Superior temporal gyrus (tissue), 1 donor: ENCODE measurements at regions not wholly inside any gene's neighbourhood (a gene's known extent, or its start where the extent isn't known, plus 50 kb on each side); places are given as distances from the start of the nearest gene placed in this dataset.
"Not testable (repeated sequence)": the region's sequence is repeated elsewhere in the genome, so short reads cannot be mapped to it uniquely, and the experiment has no call there.

Experiments
- DNase-seq: peaks from one replicate; pipeline ENCODE4 v3.0.0-alpha.2; 2016; ENCODE audit errors: extremely low spot score

GRCh38 chr9:81814401-81814793 is 113.8 kb upstream of the SPATA31D4 start:
- DNase-seq = no peak

DNA sequence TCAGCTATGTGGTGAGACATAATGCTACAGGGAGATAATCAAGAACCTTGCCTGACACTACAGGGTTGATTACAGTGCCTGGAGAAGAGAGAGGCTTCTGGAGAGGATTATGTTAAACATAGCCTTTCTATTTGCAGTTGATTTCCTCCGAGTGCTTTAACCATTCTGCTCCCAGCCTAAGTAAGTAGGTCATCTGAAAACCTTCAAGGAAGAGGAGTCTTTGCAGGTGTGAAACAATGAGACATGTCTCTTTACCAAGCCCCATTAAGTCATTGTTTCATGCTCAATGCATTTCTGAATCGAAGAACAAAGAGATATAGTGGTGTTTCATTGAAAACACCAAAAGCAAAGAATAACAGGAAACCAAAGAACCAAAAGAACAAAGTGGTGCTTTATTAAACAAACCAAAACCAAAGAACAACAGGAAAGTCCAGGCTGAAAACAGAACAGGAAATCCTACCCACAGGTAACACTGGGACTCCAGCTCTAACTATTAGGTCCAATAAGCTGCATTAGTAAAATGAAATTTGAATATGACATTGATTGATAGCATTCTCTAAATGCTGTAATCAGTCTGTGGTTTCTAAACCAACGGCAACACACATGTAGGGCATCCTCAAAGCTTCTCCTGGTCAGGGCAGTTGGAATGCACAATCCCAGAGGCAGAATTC is 113.3 kb upstream of the SPATA31D4 start:
- no peak for DNase-seq

DNA sequence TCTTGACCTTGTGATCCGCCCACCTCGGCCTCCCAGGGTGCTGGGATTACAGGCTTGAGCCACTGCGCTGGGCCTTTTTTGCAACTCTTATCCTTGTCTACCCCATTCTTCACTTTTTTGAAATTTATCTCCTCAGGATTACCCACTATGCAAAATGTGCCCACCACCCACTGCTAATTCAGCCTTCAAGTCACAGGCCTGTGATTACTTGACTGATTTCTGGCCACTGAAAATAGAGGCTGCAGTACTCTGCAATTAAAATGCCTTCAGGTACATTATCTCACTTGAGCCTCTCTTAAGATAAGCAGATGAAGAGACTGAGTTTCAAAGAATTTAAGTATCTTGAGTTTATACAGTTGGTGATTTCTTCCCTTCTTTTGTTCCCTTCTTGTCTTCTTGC is 112.4 kb upstream of the SPATA31D4 start:
- no peak for DNase-seq

DNA sequence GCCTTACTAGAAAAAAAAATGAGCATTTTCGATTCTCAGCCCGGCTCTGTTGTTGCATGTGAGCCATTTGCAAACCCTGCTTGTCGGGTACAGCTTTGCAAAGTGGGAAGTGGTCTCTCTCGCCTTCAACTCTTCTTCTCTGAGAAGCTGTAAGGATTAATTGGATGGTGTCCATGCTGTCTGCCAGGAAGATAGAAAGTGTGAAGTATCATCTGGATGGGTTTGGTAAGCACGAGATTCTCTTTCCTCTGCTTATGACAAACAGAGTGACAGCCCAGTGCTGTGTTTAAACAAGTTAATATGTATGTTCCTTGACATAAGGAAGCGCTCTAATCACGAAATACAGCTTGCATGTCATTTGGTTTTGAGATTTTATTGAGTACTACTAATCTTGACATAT is 109.1 kb upstream of the SPATA31D4 start:
- no peak for DNase-seq

- no peak for DNase-seq
Observed at GRCh38 chr9:81819859-81820546, 108.2 kb upstream of the SPATA31D4 start.

- no peak for DNase-seq
Observed at GRCh38 chr9:81822301-81822865, 105.8 kb upstream of the SPATA31D4 start.

- DNase-seq = no peak
Observed at GRCh38 chr9:81822967-81823366, 105.3 kb upstream of the SPATA31D4 start.

DNA sequence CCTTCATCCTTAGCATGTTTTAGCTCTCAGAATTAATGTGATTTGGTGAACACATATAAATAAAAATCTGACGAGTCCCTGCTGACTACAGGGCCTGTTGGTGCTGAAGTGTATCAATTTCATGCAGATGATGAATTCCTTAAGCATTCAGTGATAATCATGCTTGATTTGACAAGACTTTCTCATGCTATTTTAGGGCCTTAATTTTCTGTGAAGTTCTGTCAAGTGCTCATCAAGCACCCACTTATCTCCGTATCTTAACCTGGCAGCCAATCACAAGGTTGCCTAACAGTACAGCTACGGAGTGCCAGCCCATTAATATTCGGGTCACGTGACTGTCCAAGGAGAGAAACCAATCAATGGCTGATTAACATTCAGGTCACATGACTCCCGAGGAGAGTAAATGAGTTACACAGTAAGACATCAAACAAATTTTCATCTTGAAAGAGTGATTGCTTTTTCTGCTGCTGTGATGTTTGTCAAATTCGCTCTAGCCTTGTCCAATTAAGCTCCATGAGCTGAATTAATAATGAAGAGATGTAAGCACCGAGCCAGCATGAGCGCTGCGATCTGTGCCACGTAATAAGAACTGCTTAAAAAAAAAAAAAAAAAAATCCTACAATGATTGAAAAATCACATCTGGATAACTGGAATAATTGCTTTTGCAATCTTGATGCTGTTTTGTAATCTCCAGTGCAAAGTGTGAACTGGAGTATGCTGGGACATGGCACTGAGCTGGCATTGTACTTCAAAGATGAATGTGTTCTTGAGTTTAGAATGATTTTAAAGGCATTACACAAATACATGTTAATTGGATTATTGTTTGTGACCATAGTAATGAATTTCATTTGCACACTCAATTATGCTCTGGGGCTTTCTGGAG is 104.3 kb upstream of the SPATA31D4 start:
- peak; percentile 70 for DNase-seq

- no peak for DNase-seq
Observed at GRCh38 chr9:81824802-81825730, 103.2 kb upstream of the SPATA31D4 start.

GRCh38 chr9:81825846-81826516 is 102.2 kb upstream of the SPATA31D4 start:
- no peak for DNase-seq

DNA sequence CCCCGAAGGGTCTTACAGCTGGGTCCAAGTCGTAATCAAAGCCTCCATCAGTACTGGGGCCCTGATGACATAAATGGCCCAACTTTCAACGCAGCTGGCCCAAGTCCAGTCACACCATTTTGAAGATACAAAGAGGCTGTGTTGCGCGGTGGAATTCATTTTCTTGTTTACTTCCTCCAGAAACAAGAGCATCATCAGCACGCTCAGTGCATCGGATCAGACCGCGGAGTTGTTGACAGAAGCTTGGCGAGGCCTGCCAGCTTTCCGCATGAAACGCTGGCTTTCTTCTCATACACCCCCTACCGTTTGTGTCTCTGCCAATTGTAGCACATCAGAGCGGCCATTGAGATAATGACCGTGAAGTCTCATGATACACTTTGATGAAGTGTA is 101.7 kb upstream of the SPATA31D4 start:
- DNase-seq = peak; percentile 98

DNA sequence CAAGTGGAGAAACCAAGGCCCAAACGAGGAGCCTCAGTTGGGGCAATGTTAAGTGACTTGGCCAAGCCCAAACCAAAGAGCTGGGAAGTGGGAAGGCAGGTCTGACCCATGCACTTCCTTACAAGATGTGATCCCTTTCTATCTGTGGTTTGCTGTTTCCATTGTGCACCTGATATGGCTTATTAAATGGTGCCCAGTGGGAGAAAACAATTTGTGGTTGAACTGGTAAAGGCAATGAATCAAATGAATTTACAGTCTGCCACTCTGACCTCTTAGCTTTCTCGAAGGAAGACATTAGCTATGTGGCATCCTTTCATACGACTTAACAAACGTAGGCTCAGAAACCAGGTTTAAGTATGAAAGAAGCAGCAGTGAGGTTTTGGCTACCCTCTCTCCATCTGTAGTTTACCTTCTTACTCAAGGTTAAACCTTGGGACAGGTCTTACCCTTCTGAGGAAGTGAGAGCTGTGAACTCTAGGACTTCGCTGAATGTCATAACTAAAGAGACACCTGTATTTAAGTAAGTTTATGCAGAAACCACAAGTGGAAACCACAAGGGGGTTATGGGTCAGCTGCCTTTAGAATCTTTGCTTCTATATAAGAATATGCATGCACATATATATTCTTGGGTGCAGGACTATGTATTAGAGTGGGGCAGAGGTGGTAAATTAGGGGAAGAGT is 100.5 kb upstream of the SPATA31D4 start:
- DNase-seq = no peak

GRCh38 chr9:81829195-81829882 is 98.9 kb upstream of the SPATA31D4 start:
- no peak for DNase-seq

DNA sequence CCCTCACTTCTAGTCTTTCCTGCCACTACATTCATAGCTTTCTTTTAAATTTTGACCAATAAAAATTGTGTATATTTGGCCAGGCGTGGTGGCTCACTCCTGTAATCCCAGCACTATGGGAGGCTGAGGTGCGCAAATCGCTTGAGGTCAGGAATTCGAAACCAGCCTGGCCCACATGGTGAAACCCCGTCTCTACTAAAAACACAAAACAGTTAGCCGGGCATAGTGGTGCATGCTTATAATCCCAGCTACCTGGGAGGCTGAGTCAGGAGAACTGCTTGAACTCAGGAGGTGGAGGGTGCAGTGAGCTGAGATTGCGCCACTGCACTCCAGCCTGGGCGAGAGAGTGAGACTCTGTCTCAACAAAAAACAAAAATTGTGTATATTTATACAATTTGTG is 97.8 kb upstream of the SPATA31D4 start:
- DNase-seq = not testable (repeated sequence)

DNA sequence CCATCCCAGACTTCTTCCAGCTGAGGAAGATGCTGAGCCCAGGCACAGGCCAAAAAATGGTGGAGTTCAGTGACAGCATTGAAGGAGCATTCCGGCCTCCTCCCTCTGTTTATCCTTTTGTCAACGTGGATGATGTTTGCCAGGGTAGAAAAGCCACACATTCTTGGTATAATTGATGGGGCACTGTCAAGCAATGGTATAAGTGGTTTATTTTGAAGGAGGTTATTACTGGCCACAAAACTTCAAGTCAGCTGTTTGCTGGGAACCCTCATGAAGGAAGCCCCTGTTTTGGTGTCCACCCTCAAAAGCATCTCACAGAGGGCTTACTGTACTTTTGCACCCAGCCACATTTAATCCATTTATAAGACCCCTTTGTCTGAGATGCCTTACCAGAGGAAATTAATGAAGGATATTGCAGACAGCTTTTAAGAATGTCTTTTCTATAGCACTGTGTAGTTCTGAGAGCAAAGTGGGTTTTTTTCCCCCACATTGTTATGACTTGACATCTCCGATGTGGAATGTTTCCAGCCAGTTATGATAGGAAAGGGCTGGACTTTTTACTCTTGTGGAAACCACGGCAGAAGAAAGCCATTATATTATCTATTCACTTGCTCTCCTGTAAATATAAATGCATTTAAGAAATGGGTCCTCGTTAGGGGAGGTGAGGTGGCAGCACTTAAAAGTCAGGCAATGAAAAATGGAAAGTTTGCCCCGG is 95.5 kb upstream of the SPATA31D4 start:
- no peak for DNase-seq

DNA sequence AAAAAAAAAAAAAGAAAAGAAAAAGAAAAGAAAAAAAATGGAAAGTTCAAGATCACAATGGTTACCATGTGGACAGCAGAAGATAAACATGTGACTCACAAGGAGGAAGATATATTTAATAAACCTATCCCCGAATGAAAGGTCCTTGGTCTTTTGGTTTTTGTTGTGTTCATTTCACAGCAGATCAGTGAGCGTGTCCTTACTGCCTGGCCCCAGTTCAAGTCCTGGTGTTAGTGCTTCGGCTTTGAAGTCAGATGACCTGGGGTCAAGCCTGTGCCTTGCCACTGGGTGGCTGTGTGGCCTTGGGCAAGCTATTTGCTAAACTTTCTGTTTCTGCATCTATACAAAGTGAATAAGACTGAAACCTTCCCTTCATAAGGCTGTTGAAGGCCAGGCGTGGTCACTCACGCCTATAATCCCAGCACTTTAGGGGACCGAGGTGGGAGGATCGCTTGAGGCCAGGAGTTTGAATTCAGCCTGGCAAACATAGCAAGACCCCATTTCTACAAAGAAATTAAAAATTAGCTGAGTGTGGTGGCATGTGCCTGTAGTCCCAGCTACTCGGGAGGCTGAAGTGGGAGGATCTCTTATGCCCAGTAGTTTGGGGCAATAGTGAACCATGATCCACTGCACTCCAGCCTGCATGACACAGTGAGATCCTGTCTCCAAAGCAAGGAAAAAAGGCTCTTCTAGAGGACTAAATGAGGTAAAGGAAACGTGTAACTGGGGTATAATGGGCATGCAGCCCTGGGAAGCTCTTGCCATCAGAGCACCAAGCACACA is 94.5 kb upstream of the SPATA31D4 start:
- DNase-seq = no peak

GRCh38 chr9:81841333-81841732 is 86.9 kb upstream of the SPATA31D4 start:
- DNase-seq = no peak

DNA sequence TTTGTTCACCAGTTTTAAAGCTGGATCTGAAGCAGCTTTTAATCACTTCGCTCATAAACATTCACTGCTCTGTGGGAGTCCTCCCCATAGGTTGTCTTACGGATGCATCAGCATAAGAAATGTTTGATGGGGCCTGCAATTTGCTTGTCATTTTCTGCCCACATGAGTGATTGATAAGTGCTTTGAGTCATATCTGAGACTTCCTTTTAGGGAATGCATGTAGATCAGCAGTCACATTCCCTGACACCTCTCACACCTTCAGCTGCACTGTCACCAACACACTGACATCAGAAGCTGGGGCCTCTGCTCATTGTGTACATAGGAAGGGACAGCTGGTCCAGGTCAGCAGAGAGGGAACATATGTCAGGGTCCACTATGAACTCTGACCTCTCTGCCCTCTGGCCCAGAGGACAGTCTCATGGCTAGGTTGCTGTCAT is 84.1 kb upstream of the SPATA31D4 start:
- no peak for DNase-seq
